Heart left ventricle (tissue), 13 donors: ENCODE measurements at regions not wholly inside any gene's neighbourhood (a gene's known extent, or its start where the extent isn't known, plus 50 kb on each side); places are given as distances from the start of the nearest gene placed in this dataset.

Experiments
- CTCF ChIP-seq, 12 donors: fragments of 200-600 bp; sonication (generic) in 4 of 12; IDR thresholded peaks; one replicate each; pipeline versions ENCODE4 v1.5.0 to v1.8.0; 2018 to 2022; ENCODE audit warnings: antibody characterized with exemption in 12 of 12, mild to moderate bottlenecking in 5 of 12
- POLR2A ChIP-seq, 2 donors: fragments of 450-650 bp; IDR thresholded peaks; one replicate each; pipeline ENCODE4 v1.6.1; 2017; ENCODE audit warnings: antibody characterized with exemption in 2 of 2, mild to moderate bottlenecking in 2 of 2, moderate library complexity in 2 of 2
- donor health status: ischemic (EF 13 %, LVEDD 7.1; RV severe dilation, severe dysfunction).
- donor health status: DM: no; HTN: yes; CAD: no.
- donor health status: DM: no; HTN: no; CAD: no.
- donor health status: ischemic (EF 25% LVEDD 6.9; RV normal size, moderate dysfunction).
- donor health status: ischemic (EF 25% LVEDD 5.7; RV mildly dilated, moderate dysfunction).
- donor health status: ischemic (EF 35%, LVEDD 5.7; RV mildly dilated, moderate dysfunction).
- donor health status: nonischemic (EF 11% LVEDD 7.7; RV severe dilation, severe dysfunction).
- donor health status: DM: yes; HTN: yes; CAD: no.
- donor health status: PGD.
- donor health status: ischemic (EF 29% LVEDD 5.4; RV normal size, mild dysfunction).
- donor health status: nonischemic (EF 23%, LVEDD 6.1; RV moderate dilation, normal function).

DNA sequence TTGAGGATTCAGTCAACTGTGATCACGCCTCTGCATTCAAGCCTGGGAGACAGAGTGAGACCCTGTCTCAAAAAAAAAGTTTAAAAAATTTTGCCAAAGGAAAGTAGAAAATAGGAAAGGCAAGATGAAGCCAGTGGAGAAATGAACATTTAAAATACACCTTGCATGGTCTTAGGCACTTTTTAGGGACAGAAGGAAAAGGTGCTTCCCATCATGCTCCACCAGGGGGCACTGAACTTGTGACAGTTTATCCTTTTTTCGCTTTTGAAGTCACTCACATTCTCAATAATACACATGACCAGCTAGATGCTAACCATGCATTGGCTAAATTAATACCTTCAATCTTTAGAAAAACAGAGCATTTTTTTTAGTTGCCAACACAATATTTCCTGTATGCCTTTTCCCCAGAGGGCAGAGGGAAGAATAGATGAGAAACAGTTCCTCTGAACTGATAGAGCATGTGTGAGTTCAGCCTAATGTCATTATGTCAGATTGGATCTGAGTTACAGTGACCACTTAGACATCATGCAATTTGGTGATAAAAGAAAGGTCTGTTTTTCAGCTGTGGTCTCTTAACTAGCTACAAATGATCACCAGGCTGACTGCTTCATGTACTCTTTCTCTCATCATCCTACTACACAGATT, 221.8 kb upstream of the SSTR1 start:
- TF ChIP-seq CTCF (IDR thresholded peaks at IDR 0.05) (peak; percentile 53 to 77 (median 68)), POLR2A (IDR thresholded peaks at IDR 0.05) (no peak)
